ENCODE measurements at regions not wholly inside any gene's neighbourhood (a gene's known extent, or its start where the extent isn't known, plus 50 kb on each side); places are given as distances from the start of the nearest gene placed in this dataset.

DNA sequence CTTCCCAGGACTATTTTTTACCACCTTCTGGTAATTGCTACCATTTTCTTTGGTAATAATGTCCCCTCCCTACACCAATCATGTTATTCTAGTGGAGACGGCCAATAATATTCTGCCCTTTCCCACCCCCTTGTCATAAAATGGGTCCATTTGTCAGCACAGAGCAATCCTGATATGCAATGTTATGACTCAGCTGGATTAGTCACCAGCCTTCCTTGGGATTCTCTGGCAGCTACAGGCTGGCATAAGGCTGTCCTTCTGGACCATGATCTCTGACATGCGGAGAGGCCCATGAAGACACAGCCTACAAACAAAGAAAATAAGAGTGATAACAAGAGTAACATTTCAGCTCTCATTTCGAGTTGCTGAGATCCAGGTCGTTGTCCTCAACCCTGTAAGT lies 222.0 kb upstream of the CPNE8 start (continued):
- TF ChIP-seq CBX3 (IDR thresholded peaks at IDR 0.05; ENCODE audit: low read depth) = peak; percentile 78

DNA sequence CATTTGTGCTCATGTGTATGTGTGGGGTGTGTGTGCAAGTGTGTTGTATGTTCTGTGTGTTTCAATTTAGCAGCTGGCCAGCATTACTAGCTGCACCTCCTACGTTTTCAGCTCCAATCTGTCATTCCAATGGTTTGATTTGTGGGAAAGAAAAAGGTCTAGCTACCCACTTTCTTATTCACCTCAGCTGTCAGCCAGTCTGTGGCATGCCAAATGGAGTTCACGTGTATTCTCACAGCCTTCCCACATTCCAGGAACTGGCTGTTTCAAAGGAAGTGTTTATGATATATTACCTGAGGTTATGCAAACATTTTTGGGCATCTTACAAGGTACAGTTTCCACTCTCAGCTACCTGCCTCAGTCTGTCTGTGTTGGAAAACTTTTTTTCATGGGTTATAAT lies 220.2 kb upstream of the CPNE8 start:
- Histone ChIP-seq H4K20me1 (ENCODE audit: insufficient read depth) (no peaks in the 10 kb centered on the region), H3K4me2 (ENCODE audit: low read length) (no peak overlapping the region), H3K36me3 (ENCODE audit: control insufficient read depth in 1 of 2, insufficient read depth in 2 of 2, low read length in 2 of 2) (no peaks in the 10 kb centered on the region), H3K9me2 (ENCODE audit: insufficient read depth) (no peaks in the 10 kb centered on the region), H3K79me2 (ENCODE audit: insufficient read depth, low read length) (no peaks in the 10 kb centered on the region), H3K9ac (ENCODE audit: low read length) (no peak overlapping the region), H3K4me1 (ENCODE audit: control insufficient read depth in 1 of 2, insufficient read depth in 2 of 2, low read length in 2 of 2) (peaks cover 0 to 23% of the 10 kb centered on the region in 2 experiments; a peak in 2 of 4 replicates), H3K9me3 (ENCODE audit: control insufficient read depth in 1 of 2, insufficient read depth in 1 of 2, low read depth in 1 of 2, low read length in 2 of 2) (no peaks in the 10 kb centered on the region), H3K4me3 (replicated peaks in 1 of 2; ENCODE audit: low read depth in 1 of 2, low read length in 2 of 2) (no peak overlapping the region), H2AFZ (ENCODE audit: low read depth, low read length, poor library complexity, severe bottlenecking) (no peak overlapping the region), H3K27ac (ENCODE audit: low read depth, low read length) (no peak overlapping the region), H3K27me3 (ENCODE audit: insufficient read depth, low read length) (no peaks in the 10 kb centered on the region)
- RAD21 ChIA-PET (ENCODE audit: low non-redundant PET in 1 of 2, low total read pairs in 2 of 2, uncharacterized antibody in 2 of 2, unreplicated experiment in 2 of 2) = no interaction called here
- DNase-seq (ENCODE audit: low read depth, low spot score) (no peak), ATAC-seq (no peak)
- CTCF ChIA-PET = no interaction called here
- BruUV-seq (replicated peaks) = no TSS peak
- POLR2A ChIA-PET = no interaction called here
- intact Hi-C loops (cut with micrococcal nuclease) = no loop called here
- TF ChIP-seq SRF (IDR thresholded peaks at IDR 0.05; ENCODE audit: low read depth) (no peak), SIN3A (IDR thresholded peaks at IDR 0.05; ENCODE audit: low read depth) (no peak), ZFX (IDR thresholded peaks at IDR 0.05) (no peak), CBX3 (IDR thresholded peaks at IDR 0.05; ENCODE audit: low read depth) (no peak), SP1 (IDR thresholded peaks at IDR 0.05; ENCODE audit: low read depth) (no peak), TCF7L2 (IDR thresholded peaks at IDR 0.05; ENCODE audit: borderline replicate concordance, extremely low read depth, insufficient read depth, insufficient read length) (no peak), YY1 (IDR thresholded peaks at IDR 0.05; ENCODE audit: extremely low read depth, insufficient replicate concordance, low read depth, low read length) (no peak), CEBPB (IDR thresholded peaks at IDR 0.05; ENCODE audit: low read depth) (no peak)
- TF ChIP-seq, protein P1, sequence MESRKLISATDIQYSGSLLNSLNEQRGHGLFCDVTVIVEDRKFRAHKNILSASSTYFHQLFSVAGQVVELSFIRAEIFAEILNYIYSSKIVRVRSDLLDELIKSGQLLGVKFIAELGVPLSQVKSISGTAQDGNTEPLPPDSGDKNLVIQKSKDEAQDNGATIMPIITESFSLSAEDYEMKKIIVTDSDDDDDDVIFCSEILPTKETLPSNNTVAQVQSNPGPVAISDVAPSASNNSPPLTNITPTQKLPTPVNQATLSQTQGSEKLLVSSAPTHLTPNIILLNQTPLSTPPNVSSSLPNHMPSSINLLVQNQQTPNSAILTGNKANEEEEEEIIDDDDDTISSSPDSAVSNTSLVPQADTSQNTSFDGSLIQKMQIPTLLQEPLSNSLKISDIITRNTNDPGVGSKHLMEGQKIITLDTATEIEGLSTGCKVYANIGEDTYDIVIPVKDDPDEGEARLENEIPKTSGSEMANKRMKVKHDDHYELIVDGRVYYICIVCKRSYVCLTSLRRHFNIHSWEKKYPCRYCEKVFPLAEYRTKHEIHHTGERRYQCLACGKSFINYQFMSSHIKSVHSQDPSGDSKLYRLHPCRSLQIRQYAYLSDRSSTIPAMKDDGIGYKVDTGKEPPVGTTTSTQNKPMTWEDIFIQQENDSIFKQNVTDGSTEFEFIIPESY (IDR thresholded peaks at IDR 0.05; ENCODE audit: extremely low read depth, insufficient replicate concordance, low read length) = no peak
- TF ChIP-seq, protein P2, sequence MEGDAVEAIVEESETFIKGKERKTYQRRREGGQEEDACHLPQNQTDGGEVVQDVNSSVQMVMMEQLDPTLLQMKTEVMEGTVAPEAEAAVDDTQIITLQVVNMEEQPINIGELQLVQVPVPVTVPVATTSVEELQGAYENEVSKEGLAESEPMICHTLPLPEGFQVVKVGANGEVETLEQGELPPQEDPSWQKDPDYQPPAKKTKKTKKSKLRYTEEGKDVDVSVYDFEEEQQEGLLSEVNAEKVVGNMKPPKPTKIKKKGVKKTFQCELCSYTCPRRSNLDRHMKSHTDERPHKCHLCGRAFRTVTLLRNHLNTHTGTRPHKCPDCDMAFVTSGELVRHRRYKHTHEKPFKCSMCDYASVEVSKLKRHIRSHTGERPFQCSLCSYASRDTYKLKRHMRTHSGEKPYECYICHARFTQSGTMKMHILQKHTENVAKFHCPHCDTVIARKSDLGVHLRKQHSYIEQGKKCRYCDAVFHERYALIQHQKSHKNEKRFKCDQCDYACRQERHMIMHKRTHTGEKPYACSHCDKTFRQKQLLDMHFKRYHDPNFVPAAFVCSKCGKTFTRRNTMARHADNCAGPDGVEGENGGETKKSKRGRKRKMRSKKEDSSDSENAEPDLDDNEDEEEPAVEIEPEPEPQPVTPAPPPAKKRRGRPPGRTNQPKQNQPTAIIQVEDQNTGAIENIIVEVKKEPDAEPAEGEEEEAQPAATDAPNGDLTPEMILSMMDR (IDR thresholded peaks at IDR 0.05 in 2 of 3, conservative IDR thresholded peaks at IDR 0.05 in 1 of 3; ENCODE audit: borderline replicate concordance in 1 of 3, insufficient read depth in 1 of 3, low read depth in 2 of 3, low read length in 2 of 3) = no peak
- TF ChIP-seq, protein P3, sequence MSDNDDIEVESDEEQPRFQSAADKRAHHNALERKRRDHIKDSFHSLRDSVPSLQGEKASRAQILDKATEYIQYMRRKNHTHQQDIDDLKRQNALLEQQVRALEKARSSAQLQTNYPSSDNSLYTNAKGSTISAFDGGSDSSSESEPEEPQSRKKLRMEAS (IDR thresholded peaks at IDR 0.05) = no peak
